Fibroblast of lung (primary cell): ENCODE measurements at regions not wholly inside any gene's neighbourhood (a gene's known extent, or its start where the extent isn't known, plus 50 kb on each side); places are given as distances from the start of the nearest gene placed in this dataset.

Experiments
- CTCF ChIP-seq, 2 donors: IDR thresholded peaks in 1 of 2; conservative IDR thresholded peaks in 1 of 2; 1 replicate in 1 of 2; 2 replicates in 1 of 2; pipeline ENCODE4 v1.5.1; 2011 to 2012; ENCODE audit warnings: low read length in 2 of 2, control low read depth in 1 of 2, inconsistent platforms in 1 of 2, low read depth in 1 of 2, mild to moderate bottlenecking in 1 of 2
- EZH2 ChIP-seq: IDR thresholded peaks from 2 replicates; pipeline ENCODE4 v1.5.1; 2012; ENCODE audit warnings: low read length, control low read depth, mild to moderate bottlenecking; ENCODE audit errors: missing control alignments

- TF ChIP-seq CTCF (conservative IDR thresholded peaks at IDR 0.05 in 1 of 2, IDR thresholded peaks at IDR 0.05 in 1 of 2; ENCODE audit: low read depth in 1 of 2, low read length in 2 of 2) (no peak), EZH2 (no peak)
Observed at GRCh38 chr2:166765141-166765540, 123.1 kb upstream of the XIRP2 start.
